GM23338 (cell line): ENCODE measurements at regions not wholly inside any gene's neighbourhood (a gene's known extent, or its start where the extent isn't known, plus 50 kb on each side); places are given as distances from the start of the nearest gene placed in this dataset.
A peak's percentile ranks its signal among the peaks of the same experiment; 100 is the strongest.

ENCODE experiments used
- ATAC-seq: fragments of 200-7000 bp; cut with Tn5 transposase; 3 replicates; pipeline ENCODE4 v1.9.1; 2020
- DNase-seq: peaks from one replicate; pipeline ENCODE4 v3.0.0-alpha.2; 2015; ENCODE audit warnings: low spot score
- H2AFZ ChIP-seq: fragments of 200-600 bp; sonication (generic); 2 replicates; pipeline ENCODE4 v1.8.0; 2016; ENCODE audit warnings: antibody characterized with exemption, mild to moderate bottlenecking, moderate library complexity
- H3F3A ChIP-seq: fragments of 200-600 bp; sonication (generic); replicated peaks from 2 replicates; pipeline ENCODE4 v1.8.0; 2017; ENCODE audit warnings: antibody characterized with exemption, mixed run types, low read depth
- H3K27ac ChIP-seq: fragments of 200-600 bp; sonication (generic); 2 replicates; pipeline ENCODE4 v1.6.1; 2016; ENCODE audit warnings: low read depth
- H3K27me3 ChIP-seq: fragments of 200-600 bp; sonication (generic); 2 replicates; pipeline ENCODE4 v1.8.0; 2016; ENCODE audit warnings: mild to moderate bottlenecking, mixed run types, moderate library complexity; ENCODE audit not compliant: insufficient read depth
- H3K36me3 ChIP-seq: fragments of 200-600 bp; sonication (generic); 2 replicates; pipeline ENCODE4 v1.8.0; 2016; ENCODE audit warnings: mild to moderate bottlenecking; ENCODE audit not compliant: insufficient read depth
- H3K4me1 ChIP-seq: fragments of 200-600 bp; sonication (generic); 2 replicates; pipeline ENCODE4 v1.8.0; 2016; ENCODE audit warnings: mild to moderate bottlenecking, moderate library complexity; ENCODE audit not compliant: insufficient read depth
- H3K4me2 ChIP-seq: fragments of 200-600 bp; sonication (generic); 2 replicates; pipeline ENCODE4 v1.7.1; 2017; ENCODE audit warnings: mixed run types
- H3K4me3 ChIP-seq: fragments of 200-600 bp; sonication (generic); 2 replicates; pipeline ENCODE4 v1.6.1; 2016; ENCODE audit warnings: mixed run types
- H3K79me2 ChIP-seq: fragments of 200-600 bp; sonication (generic); replicated peaks from 2 replicates; pipeline ENCODE4 v1.8.0; 2017; ENCODE audit warnings: mild to moderate bottlenecking; ENCODE audit not compliant: insufficient read depth
- H3K9me2 ChIP-seq: fragments of 200-600 bp; sonication (generic); 2 replicates; pipeline ENCODE4 v1.8.0; 2017; ENCODE audit not compliant: insufficient read depth
- H4K20me1 ChIP-seq: fragments of 200-600 bp; sonication (generic); replicated peaks from 2 replicates; pipeline ENCODE4 v1.8.0; 2017; ENCODE audit warnings: mild to moderate bottlenecking; ENCODE audit not compliant: insufficient read depth
- H3K27ac Mint-ChIP-seq: 2 replicates; pipeline ENCODE4 v1.8.0; 2020; ENCODE audit warnings: inconsistent platforms, mild to moderate bottlenecking, moderate library complexity, mixed read lengths
- H3K27me3 Mint-ChIP-seq: 3 replicates; pipeline ENCODE4 v1.8.0; 2022; ENCODE audit warnings: low read depth, mild to moderate bottlenecking, moderate library complexity, mixed read lengths, inconsistent platforms; ENCODE audit not compliant: insufficient read depth, poor library complexity
- H3K36me3 Mint-ChIP-seq: 3 replicates; pipeline ENCODE4 v1.8.0; 2021; ENCODE audit warnings: low read depth, mild to moderate bottlenecking, inconsistent platforms, moderate library complexity, mixed read lengths
- H3K4me1 Mint-ChIP-seq: 3 replicates; pipeline ENCODE4 v1.8.0; 2020; ENCODE audit warnings: mild to moderate bottlenecking, inconsistent platforms, mixed read lengths
- H3K4me3 Mint-ChIP-seq: 3 replicates; pipeline ENCODE4 v1.8.0; 2021; ENCODE audit warnings: moderate library complexity, mild to moderate bottlenecking, inconsistent platforms, mixed read lengths
- H3K9me3 Mint-ChIP-seq: 3 replicates; pipeline ENCODE4 v1.8.0; 2020; ENCODE audit warnings: moderate library complexity, mild to moderate bottlenecking, inconsistent platforms, mixed read lengths
- CREB1 ChIP-seq: fragments of 250-450 bp; sonication (Bioruptor Pico); IDR thresholded peaks from 2 replicates; pipeline ENCODE4 v1.5.0; 2020; ENCODE audit warnings: low read depth, mild to moderate bottlenecking, moderate library complexity
- EZH2 ChIP-seq: fragments of 200-600 bp; sonication (generic); IDR thresholded peaks from one replicate; pipeline ENCODE4 v1.8.0; 2017; ENCODE audit warnings: antibody characterized with exemption, mild to moderate bottlenecking, low read depth; ENCODE audit not compliant: unreplicated experiment
- EZH2phosphoT487 ChIP-seq: fragments of 200-600 bp; sonication (generic); IDR thresholded peaks from one replicate; pipeline ENCODE4 v1.8.1; 2018; ENCODE audit warnings: antibody characterized with exemption; ENCODE audit not compliant: unreplicated experiment
- JUNB ChIP-seq: IDR thresholded peaks from one replicate; pipeline ENCODE4 v1.6.1; 2016; ENCODE audit warnings: antibody characterized with exemption; ENCODE audit not compliant: unreplicated experiment
- NANOG ChIP-seq: IDR thresholded peaks from 2 replicates; pipeline ENCODE4 v1.6.1; 2016; ENCODE audit warnings: antibody characterized with exemption, borderline replicate concordance
- POLR2AphosphoS5 ChIP-seq: IDR thresholded peaks from 2 replicates; pipeline ENCODE4 v1.6.1; 2016; ENCODE audit warnings: antibody characterized with exemption, low read depth
- STAT1 ChIP-seq: IDR thresholded peaks from one replicate; pipeline ENCODE4 v1.6.1; 2016; ENCODE audit warnings: antibody characterized with exemption; ENCODE audit not compliant: unreplicated experiment
- ZNF114 ChIP-seq: fragments of 250-450 bp; sonication (Bioruptor Pico); IDR thresholded peaks from 2 replicates; pipeline ENCODE4 v1.5.0; 2020; ENCODE audit warnings: mild to moderate bottlenecking, moderate library complexity
- ZNF331 ChIP-seq: fragments of 250-450 bp; sonication (Bioruptor Pico); IDR thresholded peaks from 2 replicates; pipeline ENCODE4 v1.5.0; 2020; ENCODE audit warnings: low read depth, mild to moderate bottlenecking, moderate library complexity
- TF ChIP-seq, protein P1 (sequence below): fragments of 250-450 bp; sonication (Bioruptor Pico); IDR thresholded peaks from 2 replicates; pipeline ENCODE4 v1.5.0; 2020; ENCODE audit warnings: mild to moderate bottlenecking, moderate library complexity
- TF ChIP-seq, protein P2 (sequence below): IDR thresholded peaks from one replicate; pipeline ENCODE4 v1.6.1; 2018; ENCODE audit warnings: antibody characterized with exemption; ENCODE audit not compliant: unreplicated experiment
- TF ChIP-seq, protein P3 (sequence below): IDR thresholded peaks from 2 replicates; pipeline ENCODE4 v1.6.1; 2016; ENCODE audit warnings: antibody characterized with exemption
- TF ChIP-seq, protein P4 (sequence below), 2 experiments: fragments of 200-600 bp in 1 of 2; sonication (generic) in 1 of 2; conservative IDR thresholded peaks; 2 replicates each; pipeline versions ENCODE4 v1.5.1 to v1.6.1; 2016 to 2017; ENCODE audit warnings: antibody characterized with exemption in 2 of 2, low read depth in 2 of 2, mild to moderate bottlenecking in 2 of 2, moderate library complexity in 1 of 2

DNA sequence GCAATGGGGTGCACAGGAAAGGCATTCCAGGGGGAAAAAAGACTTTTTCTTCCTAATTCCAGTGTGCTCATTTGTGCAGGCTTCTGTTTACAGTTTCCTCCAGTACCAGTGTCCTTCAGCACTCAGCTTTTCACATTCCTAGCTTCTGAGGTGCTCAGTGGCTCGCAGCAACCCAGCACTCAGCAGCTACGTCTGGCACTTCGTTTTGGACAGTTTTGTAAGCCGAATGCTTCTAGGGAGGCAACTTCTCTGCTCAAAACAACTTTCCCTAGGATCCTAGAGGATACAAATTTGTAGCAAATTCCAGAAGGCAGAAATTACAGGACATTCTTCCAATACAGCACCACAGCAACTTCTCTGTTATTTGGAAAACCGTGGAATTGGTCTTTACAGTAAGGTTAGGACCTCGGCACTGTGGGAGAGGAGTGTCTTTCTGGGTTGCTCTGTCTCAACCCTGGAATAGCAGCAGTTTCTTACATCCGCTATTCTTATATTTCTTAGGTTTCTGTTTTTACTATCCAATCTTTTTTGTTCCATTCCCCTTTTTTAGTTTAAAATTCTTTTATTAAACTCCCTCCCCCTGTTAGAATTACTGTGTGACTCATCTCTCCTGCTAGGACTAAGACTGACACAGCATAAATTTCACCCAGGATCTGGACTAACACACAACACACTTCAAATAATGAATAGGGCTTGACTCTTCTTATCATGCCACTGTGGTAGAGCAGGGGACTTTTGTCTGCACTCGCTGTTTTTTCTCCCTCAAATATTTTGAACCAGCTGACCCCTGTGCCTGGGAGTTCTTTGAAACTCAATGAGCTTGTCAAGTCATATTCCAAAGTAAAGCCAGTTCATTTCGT is 1314.7 kb downstream of the FSTL5 start:
- peaks cover 4% of the 10 kb centered on the region; the same call in 2 of the 3 replicates for H3K4me1 Mint-ChIP-seq
- H3K27me3 Mint-ChIP-seq, result no peaks in the 10 kb centered on the region
- H3K4me3 Mint-ChIP-seq, result no peak overlapping the region
- DNase-seq (no peak), ATAC-seq (peak; percentile 37)
- no peaks in the 10 kb centered on the region for H3K36me3 Mint-ChIP-seq
- H3K27ac Mint-ChIP-seq, result peak overlapping the region; percentile 55
- no peaks in the 10 kb centered on the region for H3K79me2 ChIP-seq
- no peaks in the 10 kb centered on the region for H3K36me3 ChIP-seq
- H3K27ac ChIP-seq, result no peak overlapping the region
- H3F3A ChIP-seq, result no peaks in the 10 kb centered on the region
- H4K20me1 ChIP-seq, result no peaks in the 10 kb centered on the region
- no peak overlapping the region for H3K4me3 ChIP-seq
- H3K4me2 ChIP-seq, result no peak overlapping the region
- no peaks in the 10 kb centered on the region for H3K9me3 Mint-ChIP-seq
- H3K9me2 ChIP-seq, result no peaks in the 10 kb centered on the region
- H3K27me3 ChIP-seq, result no peaks in the 10 kb centered on the region
- peak overlapping the region; percentile 79; the same call in 1 of the 2 replicates for H2AFZ ChIP-seq
- H3K4me1 ChIP-seq, result peaks cover 6% of the 10 kb centered on the region; the same call in 1 of the 2 replicates
- TF ChIP-seq NANOG (no peak), POLR2AphosphoS5 (no peak), ZNF114 (CRISPR knock-in tag) (no peak), CREB1 (no peak), JUNB (no peak), ZNF331 (CRISPR knock-in tag) (no peak), EZH2 (no peak), STAT1 (no peak), EZH2phosphoT487 (no peak)
- TF ChIP-seq, protein P1, sequence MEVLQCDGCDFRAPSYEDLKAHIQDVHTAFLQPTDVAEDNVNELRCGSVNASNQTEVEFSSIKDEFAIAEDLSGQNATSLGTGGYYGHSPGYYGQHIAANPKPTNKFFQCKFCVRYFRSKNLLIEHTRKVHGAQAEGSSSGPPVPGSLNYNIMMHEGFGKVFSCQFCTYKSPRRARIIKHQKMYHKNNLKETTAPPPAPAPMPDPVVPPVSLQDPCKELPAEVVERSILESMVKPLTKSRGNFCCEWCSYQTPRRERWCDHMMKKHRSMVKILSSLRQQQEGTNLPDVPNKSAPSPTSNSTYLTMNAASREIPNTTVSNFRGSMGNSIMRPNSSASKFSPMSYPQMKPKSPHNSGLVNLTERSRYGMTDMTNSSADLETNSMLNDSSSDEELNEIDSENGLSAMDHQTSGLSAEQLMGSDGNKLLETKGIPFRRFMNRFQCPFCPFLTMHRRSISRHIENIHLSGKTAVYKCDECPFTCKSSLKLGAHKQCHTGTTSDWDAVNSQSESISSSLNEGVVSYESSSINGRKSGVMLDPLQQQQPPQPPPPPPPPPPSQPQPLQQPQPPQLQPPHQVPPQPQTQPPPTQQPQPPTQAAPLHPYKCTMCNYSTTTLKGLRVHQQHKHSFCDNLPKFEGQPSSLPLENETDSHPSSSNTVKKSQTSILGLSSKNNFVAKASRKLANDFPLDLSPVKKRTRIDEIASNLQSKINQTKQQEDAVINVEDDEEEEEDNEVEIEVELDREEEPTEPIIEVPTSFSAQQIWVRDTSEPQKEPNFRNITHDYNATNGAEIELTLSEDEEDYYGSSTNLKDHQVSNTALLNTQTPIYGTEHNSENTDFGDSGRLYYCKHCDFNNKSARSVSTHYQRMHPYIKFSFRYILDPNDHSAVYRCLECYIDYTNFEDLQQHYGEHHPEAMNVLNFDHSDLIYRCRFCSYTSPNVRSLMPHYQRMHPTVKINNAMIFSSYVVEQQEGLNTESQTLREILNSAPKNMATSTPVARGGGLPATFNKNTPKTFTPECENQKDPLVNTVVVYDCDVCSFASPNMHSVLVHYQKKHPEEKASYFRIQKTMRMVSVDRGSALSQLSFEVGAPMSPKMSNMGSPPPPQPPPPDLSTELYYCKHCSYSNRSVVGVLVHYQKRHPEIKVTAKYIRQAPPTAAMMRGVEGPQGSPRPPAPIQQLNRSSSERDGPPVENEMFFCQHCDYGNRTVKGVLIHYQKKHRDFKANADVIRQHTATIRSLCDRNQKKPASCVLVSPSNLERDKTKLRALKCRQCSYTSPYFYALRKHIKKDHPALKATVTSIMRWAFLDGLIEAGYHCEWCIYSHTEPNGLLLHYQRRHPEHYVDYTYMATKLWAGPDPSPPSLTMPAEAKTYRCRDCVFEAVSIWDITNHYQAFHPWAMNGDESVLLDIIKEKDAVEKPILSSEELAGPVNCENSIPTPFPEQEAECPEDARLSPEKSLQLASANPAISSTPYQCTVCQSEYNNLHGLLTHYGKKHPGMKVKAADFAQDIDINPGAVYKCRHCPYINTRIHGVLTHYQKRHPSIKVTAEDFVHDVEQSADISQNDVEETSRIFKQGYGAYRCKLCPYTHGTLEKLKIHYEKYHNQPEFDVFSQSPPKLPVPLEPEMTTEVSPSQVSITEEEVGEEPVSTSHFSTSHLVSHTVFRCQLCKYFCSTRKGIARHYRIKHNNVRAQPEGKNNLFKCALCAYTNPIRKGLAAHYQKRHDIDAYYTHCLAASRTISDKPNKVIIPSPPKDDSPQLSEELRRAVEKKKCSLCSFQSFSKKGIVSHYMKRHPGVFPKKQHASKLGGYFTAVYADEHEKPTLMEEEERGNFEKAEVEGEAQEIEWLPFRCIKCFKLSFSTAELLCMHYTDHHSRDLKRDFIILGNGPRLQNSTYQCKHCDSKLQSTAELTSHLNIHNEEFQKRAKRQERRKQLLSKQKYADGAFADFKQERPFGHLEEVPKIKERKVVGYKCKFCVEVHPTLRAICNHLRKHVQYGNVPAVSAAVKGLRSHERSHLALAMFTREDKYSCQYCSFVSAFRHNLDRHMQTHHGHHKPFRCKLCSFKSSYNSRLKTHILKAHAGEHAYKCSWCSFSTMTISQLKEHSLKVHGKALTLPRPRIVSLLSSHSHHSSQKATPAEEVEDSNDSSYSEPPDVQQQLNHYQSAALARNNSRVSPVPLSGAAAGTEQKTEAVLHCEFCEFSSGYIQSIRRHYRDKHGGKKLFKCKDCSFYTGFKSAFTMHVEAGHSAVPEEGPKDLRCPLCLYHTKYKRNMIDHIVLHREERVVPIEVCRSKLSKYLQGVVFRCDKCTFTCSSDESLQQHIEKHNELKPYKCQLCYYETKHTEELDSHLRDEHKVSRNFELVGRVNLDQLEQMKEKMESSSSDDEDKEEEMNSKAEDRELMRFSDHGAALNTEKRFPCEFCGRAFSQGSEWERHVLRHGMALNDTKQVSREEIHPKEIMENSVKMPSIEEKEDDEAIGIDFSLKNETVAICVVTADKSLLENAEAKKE (CRISPR knock-in tag), result no peak
- TF ChIP-seq, protein P2, sequence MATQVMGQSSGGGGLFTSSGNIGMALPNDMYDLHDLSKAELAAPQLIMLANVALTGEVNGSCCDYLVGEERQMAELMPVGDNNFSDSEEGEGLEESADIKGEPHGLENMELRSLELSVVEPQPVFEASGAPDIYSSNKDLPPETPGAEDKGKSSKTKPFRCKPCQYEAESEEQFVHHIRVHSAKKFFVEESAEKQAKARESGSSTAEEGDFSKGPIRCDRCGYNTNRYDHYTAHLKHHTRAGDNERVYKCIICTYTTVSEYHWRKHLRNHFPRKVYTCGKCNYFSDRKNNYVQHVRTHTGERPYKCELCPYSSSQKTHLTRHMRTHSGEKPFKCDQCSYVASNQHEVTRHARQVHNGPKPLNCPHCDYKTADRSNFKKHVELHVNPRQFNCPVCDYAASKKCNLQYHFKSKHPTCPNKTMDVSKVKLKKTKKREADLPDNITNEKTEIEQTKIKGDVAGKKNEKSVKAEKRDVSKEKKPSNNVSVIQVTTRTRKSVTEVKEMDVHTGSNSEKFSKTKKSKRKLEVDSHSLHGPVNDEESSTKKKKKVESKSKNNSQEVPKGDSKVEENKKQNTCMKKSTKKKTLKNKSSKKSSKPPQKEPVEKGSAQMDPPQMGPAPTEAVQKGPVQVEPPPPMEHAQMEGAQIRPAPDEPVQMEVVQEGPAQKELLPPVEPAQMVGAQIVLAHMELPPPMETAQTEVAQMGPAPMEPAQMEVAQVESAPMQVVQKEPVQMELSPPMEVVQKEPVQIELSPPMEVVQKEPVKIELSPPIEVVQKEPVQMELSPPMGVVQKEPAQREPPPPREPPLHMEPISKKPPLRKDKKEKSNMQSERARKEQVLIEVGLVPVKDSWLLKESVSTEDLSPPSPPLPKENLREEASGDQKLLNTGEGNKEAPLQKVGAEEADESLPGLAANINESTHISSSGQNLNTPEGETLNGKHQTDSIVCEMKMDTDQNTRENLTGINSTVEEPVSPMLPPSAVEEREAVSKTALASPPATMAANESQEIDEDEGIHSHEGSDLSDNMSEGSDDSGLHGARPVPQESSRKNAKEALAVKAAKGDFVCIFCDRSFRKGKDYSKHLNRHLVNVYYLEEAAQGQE, result no peak
- TF ChIP-seq, protein P3, sequence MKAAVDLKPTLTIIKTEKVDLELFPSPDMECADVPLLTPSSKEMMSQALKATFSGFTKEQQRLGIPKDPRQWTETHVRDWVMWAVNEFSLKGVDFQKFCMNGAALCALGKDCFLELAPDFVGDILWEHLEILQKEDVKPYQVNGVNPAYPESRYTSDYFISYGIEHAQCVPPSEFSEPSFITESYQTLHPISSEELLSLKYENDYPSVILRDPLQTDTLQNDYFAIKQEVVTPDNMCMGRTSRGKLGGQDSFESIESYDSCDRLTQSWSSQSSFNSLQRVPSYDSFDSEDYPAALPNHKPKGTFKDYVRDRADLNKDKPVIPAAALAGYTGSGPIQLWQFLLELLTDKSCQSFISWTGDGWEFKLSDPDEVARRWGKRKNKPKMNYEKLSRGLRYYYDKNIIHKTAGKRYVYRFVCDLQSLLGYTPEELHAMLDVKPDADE, result no peak
- TF ChIP-seq, protein P4, sequence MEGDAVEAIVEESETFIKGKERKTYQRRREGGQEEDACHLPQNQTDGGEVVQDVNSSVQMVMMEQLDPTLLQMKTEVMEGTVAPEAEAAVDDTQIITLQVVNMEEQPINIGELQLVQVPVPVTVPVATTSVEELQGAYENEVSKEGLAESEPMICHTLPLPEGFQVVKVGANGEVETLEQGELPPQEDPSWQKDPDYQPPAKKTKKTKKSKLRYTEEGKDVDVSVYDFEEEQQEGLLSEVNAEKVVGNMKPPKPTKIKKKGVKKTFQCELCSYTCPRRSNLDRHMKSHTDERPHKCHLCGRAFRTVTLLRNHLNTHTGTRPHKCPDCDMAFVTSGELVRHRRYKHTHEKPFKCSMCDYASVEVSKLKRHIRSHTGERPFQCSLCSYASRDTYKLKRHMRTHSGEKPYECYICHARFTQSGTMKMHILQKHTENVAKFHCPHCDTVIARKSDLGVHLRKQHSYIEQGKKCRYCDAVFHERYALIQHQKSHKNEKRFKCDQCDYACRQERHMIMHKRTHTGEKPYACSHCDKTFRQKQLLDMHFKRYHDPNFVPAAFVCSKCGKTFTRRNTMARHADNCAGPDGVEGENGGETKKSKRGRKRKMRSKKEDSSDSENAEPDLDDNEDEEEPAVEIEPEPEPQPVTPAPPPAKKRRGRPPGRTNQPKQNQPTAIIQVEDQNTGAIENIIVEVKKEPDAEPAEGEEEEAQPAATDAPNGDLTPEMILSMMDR (conservative IDR thresholded peaks at IDR 0.05; ENCODE audit: low read depth in 2 of 2), result no peak
